Stimulated activated CD4-positive, alpha-beta T cell treated with anti-CD3 and anti-CD28 coated beads, TNF-alpha, amount 100 ng/mL, for 48 hours (primary cell): ENCODE measurements at regions not wholly inside any gene's neighbourhood (a gene's known extent, or its start where the extent isn't known, plus 50 kb on each side); places are given as distances from the start of the nearest gene placed in this dataset.

ENCODE experiments used
- DNase-seq, 3 donors: peaks; one replicate each; pipeline ENCODE4 v3.0.0-alpha.2; 2020; ENCODE audit warnings: low read depth in 3 of 3

- DNase-seq = no peak
These were observed 166.0 kb upstream of the COL1A2 start for GRCh38 chr7:94228678-94229077.

DNA sequence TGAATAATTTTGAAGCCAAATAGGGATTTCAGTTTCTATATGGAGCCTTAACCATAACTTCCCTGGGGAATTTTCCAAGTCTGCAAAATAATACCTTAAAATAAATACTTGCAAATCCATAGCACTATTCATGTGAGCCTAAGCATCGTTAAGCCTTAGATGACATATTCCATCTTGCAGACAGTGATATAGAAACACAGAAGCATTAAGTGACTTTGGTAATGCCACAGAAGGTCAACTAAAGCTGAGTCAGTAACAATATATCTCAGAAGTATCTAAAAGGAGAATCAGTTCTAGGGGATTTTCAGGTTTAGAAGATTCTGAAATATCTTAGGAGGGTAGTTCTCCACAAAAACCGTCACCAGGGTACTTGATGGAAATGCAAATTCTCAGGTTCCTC is 163.4 kb upstream of the COL1A2 start:
- DNase-seq = no peak

DNA sequence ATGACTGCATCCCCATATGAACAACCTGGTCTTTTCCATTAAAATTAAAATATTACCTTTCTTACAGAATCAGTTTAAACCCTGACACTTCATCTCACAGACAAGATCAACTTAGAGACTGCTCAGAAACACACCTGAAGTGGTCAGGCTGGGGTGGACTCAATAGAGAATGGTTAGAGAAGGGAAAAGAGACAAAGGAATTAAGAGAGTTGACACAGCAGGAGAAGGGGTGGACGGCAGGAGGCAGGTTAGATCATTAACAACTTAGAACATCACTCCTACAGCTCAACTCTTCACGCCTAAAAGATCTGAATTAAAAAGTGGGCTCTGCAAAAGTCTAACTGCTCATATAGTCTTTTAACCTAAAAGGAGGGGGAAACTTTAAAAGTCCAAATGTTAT is 157.7 kb upstream of the COL1A2 start:
- no peak for DNase-seq

DNA sequence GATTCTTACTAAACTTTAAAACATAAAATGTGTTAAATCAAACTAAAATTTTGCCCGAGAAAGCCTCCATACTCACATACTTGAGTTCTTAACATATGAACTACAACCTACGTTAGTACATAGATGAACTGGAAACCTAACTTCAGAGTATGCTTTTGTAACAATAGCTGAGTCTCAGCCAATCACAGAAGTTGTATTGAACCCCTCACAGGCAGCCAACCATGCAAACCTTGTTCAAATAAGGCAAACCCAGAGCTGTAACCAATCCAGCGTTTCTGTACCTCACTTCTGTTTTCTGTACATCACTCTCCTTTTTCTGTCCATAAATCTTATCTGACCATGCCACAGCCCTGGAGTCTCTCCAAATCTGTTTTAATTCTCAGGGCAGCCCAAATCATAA is 157.3 kb upstream of the COL1A2 start:
- DNase-seq = no peak

GRCh38 chr7:94239661-94240234 is 154.9 kb upstream of the COL1A2 start:
- DNase-seq = no peak

GRCh38 chr7:94240902-94241301 is 153.8 kb upstream of the COL1A2 start:
- DNase-seq = no peak

DNA sequence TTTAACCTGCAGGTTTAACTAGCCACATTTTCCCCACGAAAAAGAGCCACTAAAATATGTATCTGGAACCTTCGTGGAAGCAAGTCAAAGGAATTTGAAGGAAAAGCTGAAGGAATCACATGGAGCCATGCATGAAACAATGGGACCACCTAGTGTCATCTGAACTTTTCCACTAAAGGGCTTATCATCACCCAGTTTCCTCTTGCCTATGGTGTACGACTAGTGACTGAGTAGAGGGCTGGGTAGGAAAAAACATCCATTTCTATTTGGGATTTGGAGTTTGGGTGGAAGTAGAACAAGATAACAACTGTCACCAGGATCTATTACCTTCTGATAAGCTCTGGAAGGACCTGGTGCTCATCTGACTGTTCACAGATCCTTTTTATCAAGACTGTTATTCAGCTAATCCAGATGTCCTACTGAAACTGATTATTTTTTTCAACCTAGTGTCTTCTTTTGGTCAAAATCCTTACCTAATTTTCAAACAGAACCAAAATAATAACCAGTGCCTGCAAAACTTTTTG is 153.2 kb upstream of the COL1A2 start:
- no peak for DNase-seq

GRCh38 chr7:94243066-94243711 is 151.5 kb upstream of the COL1A2 start:
- DNase-seq = no peak

DNA sequence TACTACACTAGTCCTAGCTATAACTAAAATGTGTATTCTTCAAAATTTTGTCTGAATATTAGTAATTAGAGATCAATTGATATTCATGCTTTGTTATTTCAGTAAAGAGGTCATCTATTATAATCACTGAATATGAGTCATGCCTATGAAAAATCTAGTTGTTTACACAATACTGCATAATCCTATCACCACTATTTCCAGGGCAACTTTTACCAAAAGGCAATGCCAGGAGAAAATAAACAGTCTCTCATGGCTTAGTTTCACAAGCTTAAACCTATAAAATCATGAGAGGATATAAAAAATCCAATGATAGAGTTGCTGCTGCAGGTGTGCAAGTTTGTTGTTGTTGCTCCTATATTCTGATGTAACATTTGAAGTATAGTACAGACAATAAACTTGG is 149.9 kb upstream of the COL1A2 start:
- no peak for DNase-seq

GRCh38 chr7:94245500-94245899 is 149.2 kb upstream of the COL1A2 start:
- DNase-seq = no peak

DNA sequence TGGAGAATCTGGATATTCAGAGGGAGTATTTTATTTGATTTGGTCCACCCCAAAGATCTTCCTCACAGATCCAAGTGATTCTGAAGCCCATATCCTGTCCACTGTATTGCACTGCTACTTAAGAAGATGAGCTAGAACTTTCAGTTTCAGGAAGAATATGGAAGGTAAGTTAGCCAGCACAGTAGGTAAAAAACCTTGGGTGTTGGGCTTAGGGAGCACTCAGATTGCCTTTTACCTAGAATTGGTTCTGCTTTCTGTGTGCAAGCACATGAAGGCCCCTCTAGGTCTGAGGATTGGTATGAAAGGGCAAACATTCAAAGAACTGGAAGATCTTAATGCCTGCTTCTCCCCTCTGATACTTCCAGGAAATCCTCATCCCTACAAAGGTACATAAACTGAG is 146.7 kb upstream of the COL1A2 start:
- no peak for DNase-seq

DNA sequence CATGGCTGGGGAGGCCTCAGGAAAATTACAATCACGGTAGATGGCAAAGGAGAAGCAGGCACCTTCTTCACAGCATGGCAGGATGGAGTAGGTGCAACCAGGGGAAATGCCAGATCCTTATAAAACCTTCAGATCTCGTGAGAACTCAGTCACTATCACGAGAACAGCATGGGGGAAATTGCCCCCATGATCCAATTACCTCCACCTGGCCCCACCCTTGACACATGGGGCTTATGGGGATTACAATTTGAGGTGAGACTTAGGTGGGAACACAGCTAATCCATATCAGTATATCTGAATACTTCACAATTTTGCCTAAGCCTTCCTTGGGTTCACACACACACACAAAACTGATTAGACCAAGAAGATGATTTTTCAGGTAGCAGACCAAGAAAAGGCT is 145.1 kb upstream of the COL1A2 start:
- DNase-seq = no peak

GRCh38 chr7:94250124-94250523 is 144.6 kb upstream of the COL1A2 start:
- no peak for DNase-seq

DNA sequence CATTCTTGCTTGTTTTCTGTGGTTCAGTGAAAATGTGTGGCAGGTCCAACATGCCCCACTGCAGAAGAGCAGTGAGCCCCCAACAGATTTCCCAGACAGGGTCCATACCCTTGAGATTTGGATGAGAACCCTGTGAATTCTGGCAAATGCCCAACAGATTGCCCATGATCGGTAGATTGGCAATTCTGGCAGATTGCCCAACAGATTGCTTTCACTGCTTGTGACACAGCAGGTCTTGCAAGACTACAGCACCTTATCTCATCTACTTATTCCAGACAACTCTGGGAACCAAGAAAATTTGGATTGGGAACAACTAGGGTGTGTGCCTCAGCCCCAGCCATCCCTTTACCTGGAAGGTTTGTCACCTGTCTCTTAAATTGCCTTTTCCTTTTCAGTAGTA is 143.7 kb upstream of the COL1A2 start:
- no peak for DNase-seq

GRCh38 chr7:94252124-94252523 is 142.6 kb upstream of the COL1A2 start:
- DNase-seq = no peak

- no peak for DNase-seq
These were observed 141.7 kb upstream of the COL1A2 start for GRCh38 chr7:94252971-94253370.

DNA sequence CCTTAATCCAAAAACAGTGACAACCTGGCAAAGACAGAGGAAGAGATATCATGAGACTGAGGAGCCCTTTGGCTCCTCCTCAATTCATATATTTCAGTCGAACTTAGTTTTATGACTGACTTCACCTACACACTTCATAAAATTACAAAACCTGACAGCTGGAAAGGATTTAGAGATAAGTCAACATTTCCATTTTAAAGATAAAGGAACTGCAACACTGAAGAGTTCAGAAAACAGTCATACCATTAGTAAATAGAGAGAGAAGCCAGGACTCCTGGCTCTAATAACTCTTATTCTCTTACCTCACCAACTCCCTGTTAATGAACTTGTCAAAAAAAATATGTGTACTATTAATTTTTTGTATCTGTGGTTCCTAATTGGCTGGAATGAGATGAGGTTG is 141.0 kb upstream of the COL1A2 start:
- DNase-seq = no peak

- DNase-seq = no peak
These were observed 136.0 kb upstream of the COL1A2 start for GRCh38 chr7:94258418-94259300.

DNA sequence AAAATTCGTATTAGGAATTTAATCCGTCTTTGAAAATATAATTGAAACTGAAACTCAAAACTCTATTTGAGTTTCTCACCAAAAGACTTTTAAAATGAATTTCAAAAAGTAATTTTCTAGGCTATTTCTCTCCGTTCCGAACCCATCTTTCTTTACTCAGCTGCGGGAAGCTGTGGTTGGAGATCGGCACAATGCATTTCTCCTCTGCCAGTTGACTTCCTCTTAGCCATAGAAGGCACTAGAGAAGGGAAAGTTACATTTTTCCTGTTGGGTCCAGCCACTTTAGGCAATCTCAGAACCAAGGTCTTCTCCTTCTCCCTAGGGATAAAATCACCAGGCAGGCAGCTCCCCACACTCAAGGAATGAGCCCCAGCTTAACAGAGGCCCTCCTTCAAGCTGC is 133.6 kb upstream of the COL1A2 start:
- DNase-seq = no peak

DNA sequence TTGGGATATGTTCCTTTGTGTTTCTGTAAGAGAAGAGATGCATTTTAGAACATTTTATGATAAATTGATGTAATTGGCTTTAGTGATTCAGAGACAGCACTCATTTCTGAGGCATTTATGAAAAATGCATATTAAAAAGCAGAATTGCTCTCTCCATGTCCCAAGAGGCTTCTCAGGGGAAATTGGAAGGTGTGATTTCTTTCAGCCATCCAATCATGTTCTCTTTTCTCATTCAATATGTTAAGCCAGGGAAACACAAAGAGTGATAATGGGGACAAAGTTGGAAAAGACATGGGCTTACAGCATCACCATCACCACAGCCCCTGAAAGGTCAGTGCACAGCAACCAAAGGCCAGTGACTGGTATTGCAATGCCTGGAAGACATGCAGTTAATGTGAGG is 129.9 kb upstream of the COL1A2 start:
- no peak for DNase-seq

GRCh38 chr7:94265456-94265855 is 129.2 kb upstream of the COL1A2 start:
- no peak for DNase-seq

DNA sequence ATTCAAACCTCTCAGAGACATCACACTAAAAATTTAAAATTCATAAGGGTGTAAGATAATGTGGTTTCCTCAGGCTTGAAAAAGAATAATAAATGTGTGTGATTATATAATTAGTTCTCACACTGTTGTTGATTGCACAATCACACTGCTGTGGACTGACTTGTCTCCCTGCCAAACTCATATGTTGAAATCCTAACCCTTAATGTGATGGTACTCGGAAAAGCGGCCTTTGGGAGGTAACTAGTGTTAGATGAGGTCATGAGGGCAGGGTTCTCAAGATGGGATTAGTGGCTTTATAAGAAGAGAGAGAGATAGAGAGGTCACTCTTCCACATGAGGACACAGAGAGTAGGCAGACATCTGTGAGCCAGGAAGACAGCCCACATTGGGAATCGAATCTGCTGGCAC is 128.5 kb upstream of the COL1A2 start:
- DNase-seq = no peak

GRCh38 chr7:94270772-94271171 is 123.9 kb upstream of the COL1A2 start:
- DNase-seq = no peak
